Neutrophil (primary cell): ENCODE measurements at regions not wholly inside any gene's neighbourhood (a gene's known extent, or its start where the extent isn't known, plus 50 kb on each side); places are given as distances from the start of the nearest gene placed in this dataset.
"Not testable (repeated sequence)": the region's sequence is repeated elsewhere in the genome, so short reads cannot be mapped to it uniquely, and the experiment has no call there.

Experiments used
- H3K27ac ChIP-seq: fragments of 200-600 bp; sonication (generic); 2 replicates; pipeline ENCODE4 v1.5.1; 2016; ENCODE audit warnings: mild to moderate bottlenecking, moderate library complexity
- H3K27me3 ChIP-seq: fragments of 200-600 bp; sonication (generic); 2 replicates; pipeline ENCODE4 v1.6.0; 2016; ENCODE audit warnings: mild to moderate bottlenecking
- H3K36me3 ChIP-seq: fragments of 200-600 bp; sonication (generic); 2 replicates; pipeline ENCODE4 v1.5.1; 2017
- H3K4me1 ChIP-seq, 2 experiments: fragments of 200-600 bp in 1 of 2; sonication (generic) in 1 of 2; 1 replicate in 1 of 2; 2 replicates in 1 of 2; pipeline versions ENCODE4 v1.5.1 to v1.6.1; 2013 to 2016; ENCODE audit warnings: low read depth in 1 of 2, low read length in 1 of 2, mild to moderate bottlenecking in 1 of 2, moderate library complexity in 1 of 2; ENCODE audit not compliant: control insufficient read depth in 1 of 2, insufficient read depth in 1 of 2
- H3K4me3 ChIP-seq, 2 experiments: fragments of 200-600 bp in 1 of 2; sonication (generic) in 1 of 2; 1 replicate in 1 of 2; 2 replicates in 1 of 2; pipeline ENCODE4 v1.5.1; 2013 to 2016; ENCODE audit warnings: low read depth in 1 of 2, low read length in 1 of 2, mild to moderate bottlenecking in 1 of 2, moderate library complexity in 1 of 2
- H3K9me3 ChIP-seq: fragments of 200-600 bp; sonication (generic); 2 replicates; pipeline ENCODE4 v1.5.1; 2016
- TF ChIP-seq, protein P1 (sequence below): fragments of 200-600 bp; sonication (generic); IDR thresholded peaks from 2 replicates; pipeline ENCODE4 v1.5.1; 2016; ENCODE audit warnings: antibody characterized with exemption

DNA sequence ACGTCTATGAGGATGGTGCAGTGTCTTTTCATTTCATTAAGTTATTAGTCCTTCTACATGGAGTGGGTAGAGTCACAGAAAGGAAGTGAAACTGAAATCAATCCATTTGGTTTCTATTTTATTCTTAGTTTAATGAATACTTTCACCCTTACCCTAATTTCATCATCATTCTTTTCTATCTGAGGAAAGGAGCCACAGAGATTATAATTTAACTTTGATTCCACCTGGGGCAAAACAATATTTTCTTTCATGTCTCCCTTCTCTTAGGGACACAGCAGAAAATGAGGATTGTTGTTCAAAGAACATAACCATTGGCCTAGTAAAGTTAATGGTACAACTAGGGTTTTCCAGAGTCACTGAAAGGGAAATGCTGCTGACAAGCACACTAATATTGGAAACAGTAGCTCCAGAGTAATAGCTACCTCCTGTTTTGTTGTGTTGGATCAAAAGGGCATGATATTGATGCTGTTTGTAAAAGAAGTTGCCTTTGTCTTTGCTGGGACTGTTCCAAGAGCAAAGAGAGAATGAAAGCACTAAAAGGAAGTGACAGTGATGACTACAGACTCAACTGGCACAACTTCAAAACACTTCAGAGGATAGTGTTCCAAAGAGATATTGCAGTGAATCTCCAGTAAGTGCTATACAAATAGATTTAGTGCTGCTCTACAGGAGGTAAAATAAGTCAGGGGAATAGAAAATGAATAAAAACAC lies 247.1 kb upstream of the PITX2 start:
- Histone ChIP-seq H3K36me3 (no peaks in the 10 kb centered on the region), H3K4me3 (no peak overlapping the region), H3K9me3 (no peaks in the 10 kb centered on the region), H3K4me1 (no peaks in the 10 kb centered on the region), H3K27me3 (no peaks in the 10 kb centered on the region), H3K27ac (no peak overlapping the region)
- TF ChIP-seq, protein P1, sequence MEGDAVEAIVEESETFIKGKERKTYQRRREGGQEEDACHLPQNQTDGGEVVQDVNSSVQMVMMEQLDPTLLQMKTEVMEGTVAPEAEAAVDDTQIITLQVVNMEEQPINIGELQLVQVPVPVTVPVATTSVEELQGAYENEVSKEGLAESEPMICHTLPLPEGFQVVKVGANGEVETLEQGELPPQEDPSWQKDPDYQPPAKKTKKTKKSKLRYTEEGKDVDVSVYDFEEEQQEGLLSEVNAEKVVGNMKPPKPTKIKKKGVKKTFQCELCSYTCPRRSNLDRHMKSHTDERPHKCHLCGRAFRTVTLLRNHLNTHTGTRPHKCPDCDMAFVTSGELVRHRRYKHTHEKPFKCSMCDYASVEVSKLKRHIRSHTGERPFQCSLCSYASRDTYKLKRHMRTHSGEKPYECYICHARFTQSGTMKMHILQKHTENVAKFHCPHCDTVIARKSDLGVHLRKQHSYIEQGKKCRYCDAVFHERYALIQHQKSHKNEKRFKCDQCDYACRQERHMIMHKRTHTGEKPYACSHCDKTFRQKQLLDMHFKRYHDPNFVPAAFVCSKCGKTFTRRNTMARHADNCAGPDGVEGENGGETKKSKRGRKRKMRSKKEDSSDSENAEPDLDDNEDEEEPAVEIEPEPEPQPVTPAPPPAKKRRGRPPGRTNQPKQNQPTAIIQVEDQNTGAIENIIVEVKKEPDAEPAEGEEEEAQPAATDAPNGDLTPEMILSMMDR = no peak

DNA sequence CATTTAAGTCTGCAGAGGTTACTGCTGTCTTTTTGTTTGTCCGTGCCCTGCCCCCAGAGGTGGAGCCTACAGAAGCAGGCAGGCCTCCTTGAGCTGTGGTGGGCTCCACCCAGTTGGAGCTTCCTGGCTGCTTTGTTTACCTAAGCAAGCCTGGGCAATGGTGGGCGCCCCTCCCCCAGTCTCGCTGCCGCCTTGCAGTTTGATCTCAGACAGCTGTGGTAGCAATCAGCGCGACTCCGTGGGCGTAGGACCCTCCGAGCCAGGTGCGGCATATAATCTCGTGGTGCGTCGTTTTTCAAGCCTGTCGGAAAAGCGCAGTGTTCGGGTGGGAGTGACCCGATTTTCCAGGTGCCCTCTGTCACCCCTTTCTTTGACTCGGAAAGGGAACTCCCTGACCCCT lies 253.3 kb upstream of the PITX2 start:
- not testable (repeated sequence) for H3K4me1 ChIP-seq, H3K36me3 ChIP-seq, H3K27ac ChIP-seq, H3K27me3 ChIP-seq, H3K9me3 ChIP-seq, H3K4me3 ChIP-seq

DNA sequence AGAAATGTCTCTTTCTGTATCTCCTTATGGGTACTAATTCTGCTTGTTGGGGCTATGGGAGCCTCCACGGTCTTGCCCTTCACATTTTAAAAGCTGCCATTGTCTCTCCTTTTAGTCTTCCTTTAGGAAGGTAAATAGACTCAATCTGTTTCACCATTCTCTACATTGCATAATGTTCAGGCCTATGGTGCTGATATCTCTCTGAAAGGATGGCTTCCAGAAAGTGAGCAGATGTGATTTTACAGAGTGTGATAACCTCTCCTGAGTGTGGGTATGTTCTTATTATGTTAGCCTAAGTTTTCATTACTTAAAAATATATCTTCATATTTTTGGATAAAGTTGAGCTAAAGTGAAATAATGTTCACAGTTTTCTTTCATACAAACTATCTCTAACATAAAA lies 254.0 kb upstream of the PITX2 start:
- Histone ChIP-seq H3K36me3 (no peaks in the 10 kb centered on the region), H3K4me3 (no peak overlapping the region), H3K4me1 (no peaks in the 10 kb centered on the region), H3K9me3 (no peaks in the 10 kb centered on the region), H3K27me3 (no peaks in the 10 kb centered on the region), H3K27ac (no peak overlapping the region)
- TF ChIP-seq, protein P1 = no peak

DNA sequence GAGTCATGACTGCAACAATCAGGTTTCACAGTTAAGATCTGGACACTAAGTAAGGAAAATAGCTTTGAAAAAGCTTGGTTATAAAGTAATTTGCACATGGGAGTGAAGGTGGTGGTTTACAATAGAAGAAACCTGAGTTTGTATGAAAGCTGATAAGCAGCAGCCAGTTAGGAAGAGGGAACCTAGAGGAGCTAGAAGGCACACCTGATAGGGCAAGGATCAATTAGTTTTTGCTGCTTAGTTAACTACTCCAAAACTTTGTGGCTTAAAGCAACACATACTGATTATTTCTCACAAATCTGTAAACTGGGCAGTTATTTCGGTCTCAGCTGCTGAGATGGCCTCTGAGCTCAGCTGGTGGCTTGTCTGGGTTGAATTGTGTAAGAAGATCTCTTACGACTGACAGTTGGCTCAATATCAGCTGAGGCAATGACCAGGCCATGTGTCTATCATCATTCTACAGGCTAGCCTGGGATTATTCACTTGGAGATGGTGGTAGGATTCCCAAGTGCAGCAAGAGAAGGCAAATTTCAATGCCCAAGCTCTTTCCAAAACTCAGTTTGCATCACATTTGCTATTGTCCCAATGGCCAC lies 255.0 kb upstream of the PITX2 start:
- no peaks in the 10 kb centered on the region for H3K27me3 ChIP-seq
- H3K4me3 ChIP-seq = no peak overlapping the region
- H3K36me3 ChIP-seq = no peaks in the 10 kb centered on the region
- no peak overlapping the region for H3K27ac ChIP-seq
- H3K9me3 ChIP-seq = no peaks in the 10 kb centered on the region
- H3K4me1 ChIP-seq = no peaks in the 10 kb centered on the region
- TF ChIP-seq, protein P1 = no peak

DNA sequence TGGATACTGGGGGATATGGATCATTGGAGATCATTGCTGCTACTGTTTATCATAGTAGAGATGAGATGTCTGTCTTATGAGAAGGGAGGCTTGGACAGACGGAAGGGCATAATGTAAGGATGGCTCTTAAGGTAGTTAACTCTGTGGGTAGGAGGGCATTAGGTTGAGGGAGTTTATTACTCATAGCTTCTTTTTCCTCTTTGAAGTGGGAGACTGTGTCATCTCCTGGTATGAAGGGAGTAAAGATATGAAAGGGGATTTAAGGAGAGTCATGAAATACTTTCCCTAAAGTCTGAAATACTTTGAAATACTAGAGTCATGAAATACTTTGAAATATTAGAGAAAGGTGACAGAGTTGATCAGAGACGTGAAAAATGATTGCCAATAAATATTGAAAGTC lies 255.5 kb upstream of the PITX2 start:
- Histone ChIP-seq H3K36me3 (no peaks in the 10 kb centered on the region), H3K27ac (no peak overlapping the region), H3K27me3 (no peaks in the 10 kb centered on the region), H3K4me1 (no peaks in the 10 kb centered on the region), H3K4me3 (no peak overlapping the region), H3K9me3 (no peaks in the 10 kb centered on the region)
- TF ChIP-seq, protein P1 = no peak

DNA sequence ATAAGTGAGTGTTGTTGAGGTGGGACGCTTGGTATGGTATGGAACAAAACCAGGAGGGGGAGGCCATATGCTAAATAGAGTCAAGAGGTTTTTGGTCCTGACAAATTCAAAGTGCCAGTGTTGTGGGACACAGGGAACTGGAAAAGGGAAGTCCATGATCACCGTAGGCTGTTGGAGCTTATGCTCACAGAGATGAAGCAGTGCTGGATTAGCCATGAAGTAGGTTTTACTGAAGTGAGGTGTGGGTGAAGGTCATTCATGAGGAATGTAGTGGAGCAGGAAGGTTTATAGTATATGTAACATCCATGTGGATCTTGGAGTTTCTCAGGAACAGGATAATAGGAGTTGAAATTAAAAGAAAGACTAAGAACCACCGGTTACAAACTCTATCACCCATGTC lies 256.1 kb upstream of the PITX2 start:
- TF ChIP-seq, protein P1 = no peak
- no peak overlapping the region for H3K4me3 ChIP-seq
- H3K4me1 ChIP-seq = no peaks in the 10 kb centered on the region
- no peaks in the 10 kb centered on the region for H3K9me3 ChIP-seq
- H3K27me3 ChIP-seq = no peaks in the 10 kb centered on the region
- H3K36me3 ChIP-seq = no peaks in the 10 kb centered on the region
- H3K27ac ChIP-seq = no peak overlapping the region
